Neural crest cell (in vitro differentiated cells): ENCODE measurements at regions not wholly inside any gene's neighbourhood (a gene's known extent, or its start where the extent isn't known, plus 50 kb on each side); places are given as distances from the start of the nearest gene placed in this dataset.

Experiments used
- DNase-seq: peaks from one replicate; pipeline ENCODE4 v3.0.0; 2021; ENCODE audit warnings: low read depth, mixed read lengths, low spot score
- H3K27ac Mint-ChIP-seq: one replicate; pipeline ENCODE4 v1.8.0; 2021; ENCODE audit warnings: mild to moderate bottlenecking, mixed read lengths; ENCODE audit not compliant: unreplicated experiment
- H3K27me3 Mint-ChIP-seq: 2 replicates; pipeline ENCODE4 v1.8.0; 2021; ENCODE audit warnings: low read depth, mild to moderate bottlenecking, mixed read lengths
- H3K36me3 Mint-ChIP-seq: 2 replicates; pipeline ENCODE4 v1.8.0; 2021; ENCODE audit warnings: low read depth, mild to moderate bottlenecking, mixed read lengths
- H3K4me1 Mint-ChIP-seq: 2 replicates; pipeline ENCODE4 v1.8.0; 2021; ENCODE audit warnings: mixed read lengths
- H3K4me3 Mint-ChIP-seq: one replicate; pipeline ENCODE4 v1.8.0; 2021; ENCODE audit warnings: mild to moderate bottlenecking, mixed read lengths
- H3K9me3 Mint-ChIP-seq: 2 replicates; pipeline ENCODE4 v1.8.0; 2021; ENCODE audit warnings: mixed read lengths
- CTCF ChIP-seq: fragments of 200-600 bp; sonication (generic); conservative IDR thresholded peaks from 2 replicates; pipeline ENCODE4 v1.5.0; 2021; ENCODE audit warnings: antibody characterized with exemption, mild to moderate bottlenecking

- H3K9me3 Mint-ChIP-seq, result no peaks in the 10 kb centered on the region
- H3K4me3 Mint-ChIP-seq, result no peak overlapping the region
- TF ChIP-seq CTCF, result no peak
- peaks cover 5% of the 10 kb centered on the region for H3K4me1 Mint-ChIP-seq
- no peak overlapping the region for H3K27ac Mint-ChIP-seq
- no peak for DNase-seq
- H3K36me3 Mint-ChIP-seq, result no peaks in the 10 kb centered on the region
- H3K27me3 Mint-ChIP-seq, result no peaks in the 10 kb centered on the region
These were observed 307.2 kb upstream of the NR3C2 start for GRCh38 chr4:148749403-148749802.

- Mint-ChIP-seq H3K27ac (no peak overlapping the region), H3K36me3 (no peaks in the 10 kb centered on the region), H3K4me1 (peaks cover 5% of the 10 kb centered on the region), H3K27me3 (no peaks in the 10 kb centered on the region), H3K4me3 (no peak overlapping the region), H3K9me3 (no peaks in the 10 kb centered on the region)
- DNase-seq, result no peak
- no peak for TF ChIP-seq CTCF
These were observed 305.6 kb upstream of the NR3C2 start for GRCh38 chr4:148747721-148748268.

GRCh38 chr4:148740701-148741100, 298.5 kb upstream of the NR3C2 start:
- no peak for TF ChIP-seq CTCF
- Mint-ChIP-seq H3K27me3 (no peaks in the 10 kb centered on the region), H3K9me3 (no peaks in the 10 kb centered on the region), H3K4me1 (no peaks in the 10 kb centered on the region), H3K27ac (no peak overlapping the region), H3K36me3 (no peaks in the 10 kb centered on the region), H3K4me3 (no peak overlapping the region)
- DNase-seq, result no peak

- Mint-ChIP-seq H3K27ac (no peak overlapping the region), H3K4me3 (no peak overlapping the region), H3K27me3 (no peaks in the 10 kb centered on the region), H3K4me1 (no peaks in the 10 kb centered on the region), H3K36me3 (no peaks in the 10 kb centered on the region), H3K9me3 (no peaks in the 10 kb centered on the region)
- no peak for TF ChIP-seq CTCF
- no peak for DNase-seq
These were observed 295.0 kb upstream of the NR3C2 start for GRCh38 chr4:148737061-148737770.

GRCh38 chr4:148735432-148736155, 293.4 kb upstream of the NR3C2 start:
- Mint-ChIP-seq H3K4me1 (no peaks in the 10 kb centered on the region), H3K27ac (no peak overlapping the region)
- no peak for TF ChIP-seq CTCF

More at GRCh38 chr4:148735432-148736155, 293.4 kb upstream of the NR3C2 start:
- no peak overlapping the region for H3K4me3 Mint-ChIP-seq
- H3K27me3 Mint-ChIP-seq, result no peaks in the 10 kb centered on the region
- no peaks in the 10 kb centered on the region for H3K9me3 Mint-ChIP-seq
- DNase-seq, result no peak
- no peaks in the 10 kb centered on the region for H3K36me3 Mint-ChIP-seq
